ENCODE measurements at regions not wholly inside any gene's neighbourhood (a gene's known extent, or its start where the extent isn't known, plus 50 kb on each side); places are given as distances from the start of the nearest gene placed in this dataset.

GRCh38 chr4:53734584-53735353, 143.5 kb upstream of the LNX1 start:
- TF ChIP-seq REST (IDR thresholded peaks at IDR 0.05; ENCODE audit: insufficient read depth in 1 of 2, low read depth in 2 of 2, low read length in 1 of 2): no peak
- TF ChIP-seq CTCF (IDR thresholded peaks at IDR 0.05): no peak
- TF ChIP-seq POLR2AphosphoS5 (IDR thresholded peaks at IDR 0.05; ENCODE audit: low read depth, low read length): no peak
- no peak for TF ChIP-seq SIN3A (IDR thresholded peaks at IDR 0.05; ENCODE audit: borderline replicate concordance, insufficient read depth, low read depth, low read length)

Measured in Panc1 (cell line).